RWPE2 (cell line): ENCODE measurements at regions not wholly inside any gene's neighbourhood (a gene's known extent, or its start where the extent isn't known, plus 50 kb on each side); places are given as distances from the start of the nearest gene placed in this dataset.
A peak's percentile ranks its signal among the peaks of the same experiment; 100 is the strongest.

ENCODE experiments used
- ATAC-seq: fragments of 200-7000 bp; cut with Tn5 transposase; 3 replicates; pipeline ENCODE4 v1.9.1; 2021; ENCODE audit warnings: low read depth
- DNase-seq: peaks from one replicate; pipeline ENCODE4 v3.0.0-alpha.2; 2020; ENCODE audit warnings: low spot score
- H3K27ac ChIP-seq: fragments of 450-650 bp; 2 replicates; pipeline ENCODE4 v1.5.1; 2017; ENCODE audit warnings: mild to moderate bottlenecking; ENCODE audit not compliant: poor library complexity, severe bottlenecking
- H3K27me3 ChIP-seq: fragments of 250-450 bp; sonication (Bioruptor Pico); 2 replicates; pipeline ENCODE4 v1.5.1; 2021; ENCODE audit warnings: mild to moderate bottlenecking, moderate library complexity; ENCODE audit not compliant: insufficient read depth, poor library complexity, severe bottlenecking
- H3K36me3 ChIP-seq: fragments of 250-450 bp; sonication (Bioruptor Pico); 2 replicates; pipeline ENCODE4 v1.5.1; 2020; ENCODE audit warnings: low read depth, mild to moderate bottlenecking, moderate library complexity
- H3K4me1 ChIP-seq: fragments of 250-450 bp; sonication (Bioruptor Pico); 2 replicates; pipeline ENCODE4 v1.5.1; 2021; ENCODE audit warnings: mild to moderate bottlenecking, moderate library complexity; ENCODE audit not compliant: insufficient read depth, poor library complexity, severe bottlenecking
- H3K4me3 ChIP-seq: fragments of 250-450 bp; sonication (Bioruptor Pico); 2 replicates; pipeline ENCODE4 v1.5.1; 2021; ENCODE audit warnings: mild to moderate bottlenecking, moderate library complexity; ENCODE audit not compliant: severe bottlenecking
- H3K9me3 ChIP-seq: fragments of 250-450 bp; sonication (Bioruptor Pico); 2 replicates; pipeline ENCODE4 v1.5.1; 2021; ENCODE audit warnings: mild to moderate bottlenecking, moderate library complexity; ENCODE audit not compliant: severe bottlenecking
- TF ChIP-seq, protein P1 (sequence below): fragments of 450-650 bp; IDR thresholded peaks from one replicate; pipeline ENCODE4 v1.5.1; 2017; ENCODE audit warnings: mild to moderate bottlenecking, moderate library complexity; ENCODE audit not compliant: poor library complexity, severe bottlenecking

DNA sequence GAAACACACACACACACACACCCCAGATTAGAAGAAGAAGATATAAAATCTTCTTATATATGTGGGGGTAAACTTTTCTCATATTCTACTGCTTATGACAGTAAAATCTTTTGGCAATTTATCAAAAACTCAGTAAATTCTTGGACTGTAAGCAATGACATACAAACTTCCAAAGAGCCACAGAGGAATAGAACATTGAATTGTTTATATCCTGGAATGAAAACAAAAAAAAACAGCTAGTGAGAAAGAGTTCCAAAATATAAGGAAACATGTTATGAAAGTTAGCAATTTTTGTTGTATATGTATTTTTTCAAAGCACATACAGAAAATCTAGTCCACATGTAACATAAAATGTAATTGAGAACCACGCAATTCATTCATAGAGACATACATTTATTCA lies 764.9 kb downstream of the DSC3 start:
- no peaks in the 10 kb centered on the region for H3K4me1 ChIP-seq
- no peak for DNase-seq
- no peak overlapping the region for H3K27ac ChIP-seq
- no peaks in the 10 kb centered on the region for H3K27me3 ChIP-seq
- TF ChIP-seq, protein P1, sequence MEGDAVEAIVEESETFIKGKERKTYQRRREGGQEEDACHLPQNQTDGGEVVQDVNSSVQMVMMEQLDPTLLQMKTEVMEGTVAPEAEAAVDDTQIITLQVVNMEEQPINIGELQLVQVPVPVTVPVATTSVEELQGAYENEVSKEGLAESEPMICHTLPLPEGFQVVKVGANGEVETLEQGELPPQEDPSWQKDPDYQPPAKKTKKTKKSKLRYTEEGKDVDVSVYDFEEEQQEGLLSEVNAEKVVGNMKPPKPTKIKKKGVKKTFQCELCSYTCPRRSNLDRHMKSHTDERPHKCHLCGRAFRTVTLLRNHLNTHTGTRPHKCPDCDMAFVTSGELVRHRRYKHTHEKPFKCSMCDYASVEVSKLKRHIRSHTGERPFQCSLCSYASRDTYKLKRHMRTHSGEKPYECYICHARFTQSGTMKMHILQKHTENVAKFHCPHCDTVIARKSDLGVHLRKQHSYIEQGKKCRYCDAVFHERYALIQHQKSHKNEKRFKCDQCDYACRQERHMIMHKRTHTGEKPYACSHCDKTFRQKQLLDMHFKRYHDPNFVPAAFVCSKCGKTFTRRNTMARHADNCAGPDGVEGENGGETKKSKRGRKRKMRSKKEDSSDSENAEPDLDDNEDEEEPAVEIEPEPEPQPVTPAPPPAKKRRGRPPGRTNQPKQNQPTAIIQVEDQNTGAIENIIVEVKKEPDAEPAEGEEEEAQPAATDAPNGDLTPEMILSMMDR = no peak
- no peaks in the 10 kb centered on the region for H3K9me3 ChIP-seq
- H3K4me3 ChIP-seq = no peak overlapping the region
- no peak for ATAC-seq
- no peaks in the 10 kb centered on the region for H3K36me3 ChIP-seq

DNA sequence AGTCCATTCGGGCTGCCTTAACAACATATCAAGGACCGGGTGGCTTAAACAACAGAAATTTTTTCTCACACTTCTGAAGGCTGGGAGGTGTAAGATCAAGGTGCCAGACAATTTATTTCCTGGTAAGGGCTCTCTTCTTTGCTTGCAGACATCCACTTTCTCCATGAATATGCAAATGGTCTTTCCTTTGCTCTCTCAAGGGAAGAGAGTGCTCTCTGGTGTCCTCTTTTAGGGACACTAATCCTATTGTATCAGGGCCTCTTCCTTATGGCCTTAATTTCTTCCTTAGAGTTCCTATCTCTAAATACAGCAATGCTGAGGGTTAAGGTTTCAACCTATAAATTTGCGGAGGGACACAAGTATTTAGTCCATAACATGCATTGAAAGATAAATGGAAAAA lies 770.8 kb downstream of the DSC3 start:
- ATAC-seq (no peak), DNase-seq (no peak)
- no peaks in the 10 kb centered on the region for H3K27me3 ChIP-seq
- no peaks in the 10 kb centered on the region for H3K36me3 ChIP-seq
- no peaks in the 10 kb centered on the region for H3K9me3 ChIP-seq
- no peak overlapping the region for H3K4me3 ChIP-seq
- H3K27ac ChIP-seq = no peak overlapping the region
- TF ChIP-seq, protein P1 = peak; percentile 39
- H3K4me1 ChIP-seq = no peaks in the 10 kb centered on the region

DNA sequence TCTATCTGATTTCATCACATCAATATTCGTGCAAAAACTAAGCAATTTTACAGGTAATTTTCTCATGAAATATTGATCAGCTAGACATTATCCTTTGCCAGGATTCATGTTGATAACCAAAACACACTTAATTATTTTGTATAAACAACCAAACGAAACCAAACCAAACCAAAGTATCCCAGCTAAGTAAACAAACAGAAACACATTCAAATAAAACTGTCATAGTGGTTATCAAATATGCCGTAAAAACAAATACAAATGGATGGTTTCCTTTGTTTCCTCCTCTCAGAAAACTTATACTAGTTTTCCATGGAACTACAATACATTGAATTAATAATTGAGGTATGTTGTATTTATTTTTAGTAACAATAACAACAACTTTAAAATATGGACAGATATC lies 777.4 kb downstream of the DSC3 start:
- Histone ChIP-seq H3K4me3 (no peak overlapping the region), H3K4me1 (peaks cover 5% of the 10 kb centered on the region), H3K9me3 (no peaks in the 10 kb centered on the region), H3K27me3 (no peaks in the 10 kb centered on the region), H3K27ac (no peak overlapping the region), H3K36me3 (no peaks in the 10 kb centered on the region)
- no peak for ATAC-seq
- DNase-seq = no peak
- TF ChIP-seq, protein P1 = no peak

DNA sequence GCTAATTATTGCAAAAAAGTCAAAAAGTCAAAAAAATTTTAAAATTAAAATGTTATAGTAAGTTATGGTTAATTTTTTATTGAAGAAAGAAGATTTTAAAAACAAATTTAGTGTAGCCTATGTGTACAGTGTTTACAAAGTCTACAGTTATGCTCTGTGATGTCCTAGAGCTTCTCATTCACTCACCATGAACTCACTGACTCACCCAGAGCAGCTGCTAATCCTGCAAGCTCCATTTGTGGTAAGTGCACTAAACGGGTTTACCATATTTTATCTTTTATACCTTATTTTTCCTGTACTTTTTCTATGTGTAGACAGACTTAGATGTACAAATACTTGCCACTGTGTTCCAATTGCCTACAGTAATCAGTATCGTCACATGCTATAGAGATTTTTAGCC lies 788.2 kb downstream of the DSC3 start:
- DNase-seq = no peak
- Histone ChIP-seq H3K4me1 (no peaks in the 10 kb centered on the region), H3K4me3 (no peak overlapping the region), H3K27me3 (no peaks in the 10 kb centered on the region), H3K36me3 (no peaks in the 10 kb centered on the region), H3K9me3 (no peaks in the 10 kb centered on the region), H3K27ac (no peak overlapping the region)
- ATAC-seq = no peak
- TF ChIP-seq, protein P1 = no peak

DNA sequence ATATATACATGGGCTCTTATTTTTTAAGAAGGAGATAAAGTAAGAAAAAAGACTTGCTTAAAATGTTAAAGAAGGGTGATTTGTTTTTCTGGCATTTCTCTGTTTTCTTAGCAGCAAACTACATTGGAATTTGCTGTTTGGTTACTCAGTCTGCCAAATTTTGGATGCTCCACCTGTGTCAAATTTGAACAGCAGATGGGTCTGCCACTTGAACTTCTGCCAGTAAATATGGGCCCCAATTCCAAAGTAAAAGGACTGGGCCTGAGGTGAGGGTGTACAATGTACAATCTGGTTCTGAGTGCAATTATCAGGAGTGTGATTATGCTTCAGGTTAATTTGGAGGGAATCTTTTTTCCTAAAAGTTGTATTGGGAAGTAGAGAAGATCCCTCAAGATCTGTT lies 794.5 kb downstream of the DSC3 start:
- Histone ChIP-seq H3K9me3 (no peaks in the 10 kb centered on the region), H3K4me3 (no peak overlapping the region), H3K27me3 (peaks cover 4% of the 10 kb centered on the region), H3K27ac (no peak overlapping the region), H3K4me1 (no peaks in the 10 kb centered on the region), H3K36me3 (no peaks in the 10 kb centered on the region)
- TF ChIP-seq, protein P1 = no peak
- ATAC-seq = no peak
- DNase-seq = no peak
